Astrocyte of the spinal cord (primary cell): ENCODE measurements at regions not wholly inside any gene's neighbourhood (a gene's known extent, or its start where the extent isn't known, plus 50 kb on each side); places are given as distances from the start of the nearest gene placed in this dataset.
"Not testable (repeated sequence)": the region's sequence is repeated elsewhere in the genome, so short reads cannot be mapped to it uniquely, and the experiment has no call there.

Experiments used
- DNase-seq: peaks from one replicate; pipeline ENCODE4 v3.0.0; 2011; ENCODE audit warnings: low read depth, low spot score
- H3K4me3 ChIP-seq: 2 replicates; pipeline ENCODE4 v1.5.1; 2011; ENCODE audit warnings: low read depth, mild to moderate bottlenecking, low read length, moderate library complexity
- in situ Hi-C: cut with HindIII; loops from 2 replicates; pipeline ENCODE4 v1.10.0; 2017; ENCODE audit warnings: low sequenced_read_pairs
- TF ChIP-seq, protein P1 (sequence below): IDR thresholded peaks from 2 replicates; pipeline ENCODE4 v1.5.1; 2012; ENCODE audit warnings: low read depth, mild to moderate bottlenecking, low read length, inconsistent platforms

DNA sequence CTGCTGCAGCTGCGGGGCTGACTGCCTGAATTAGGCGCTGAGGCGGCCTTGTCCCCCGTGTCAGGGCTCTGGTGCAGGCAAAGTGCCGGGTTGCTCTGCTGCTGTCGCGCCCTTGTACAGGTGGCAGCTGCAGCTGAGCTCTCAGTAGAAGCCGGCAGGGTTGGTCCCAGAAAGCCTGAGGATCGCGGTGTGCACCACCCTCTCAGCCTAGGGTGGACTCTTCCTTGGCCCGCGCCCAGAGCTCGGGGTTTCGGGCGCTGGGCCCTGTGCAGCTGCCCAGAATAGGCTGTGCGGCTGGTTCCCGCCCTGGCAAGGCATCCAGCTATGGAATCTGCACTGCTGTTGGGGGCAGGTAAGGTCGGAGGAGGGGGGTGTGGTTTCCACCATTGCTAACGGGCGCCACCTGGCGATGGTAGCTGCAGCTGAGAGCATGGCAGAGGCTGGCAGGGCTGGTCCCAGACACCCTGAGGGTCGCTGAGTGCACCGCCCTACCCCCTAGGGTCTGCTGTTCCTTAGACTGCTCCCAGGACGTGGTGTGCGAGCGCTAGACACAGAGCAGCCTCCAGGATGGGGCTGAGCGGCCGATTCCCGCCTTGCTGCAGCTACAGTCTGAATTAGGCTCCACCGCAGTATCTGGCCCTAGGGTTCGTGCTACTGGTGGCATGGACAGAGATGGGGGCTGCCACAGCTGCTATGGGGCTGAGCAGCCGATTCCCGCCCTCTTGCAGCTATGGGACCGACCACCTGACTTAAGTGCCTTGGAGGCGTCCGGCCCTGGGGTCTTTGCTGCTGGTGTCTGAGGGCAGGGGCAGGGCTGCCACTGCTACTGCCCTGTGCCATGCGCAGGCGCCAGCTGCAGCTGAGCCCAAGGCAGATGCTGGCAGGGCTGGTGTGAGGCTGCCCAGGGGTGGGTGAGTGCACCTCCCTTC is 145.0 kb downstream of the CCDC74A start:
- DNase-seq, result not testable (repeated sequence)
- H3K4me3 ChIP-seq, result peak overlapping the region; percentile 26

GRCh38 chr2:131673400-131674173 is 145.9 kb downstream of the CCDC74A start:
- peak; percentile 57 for DNase-seq
- TF ChIP-seq, protein P1, sequence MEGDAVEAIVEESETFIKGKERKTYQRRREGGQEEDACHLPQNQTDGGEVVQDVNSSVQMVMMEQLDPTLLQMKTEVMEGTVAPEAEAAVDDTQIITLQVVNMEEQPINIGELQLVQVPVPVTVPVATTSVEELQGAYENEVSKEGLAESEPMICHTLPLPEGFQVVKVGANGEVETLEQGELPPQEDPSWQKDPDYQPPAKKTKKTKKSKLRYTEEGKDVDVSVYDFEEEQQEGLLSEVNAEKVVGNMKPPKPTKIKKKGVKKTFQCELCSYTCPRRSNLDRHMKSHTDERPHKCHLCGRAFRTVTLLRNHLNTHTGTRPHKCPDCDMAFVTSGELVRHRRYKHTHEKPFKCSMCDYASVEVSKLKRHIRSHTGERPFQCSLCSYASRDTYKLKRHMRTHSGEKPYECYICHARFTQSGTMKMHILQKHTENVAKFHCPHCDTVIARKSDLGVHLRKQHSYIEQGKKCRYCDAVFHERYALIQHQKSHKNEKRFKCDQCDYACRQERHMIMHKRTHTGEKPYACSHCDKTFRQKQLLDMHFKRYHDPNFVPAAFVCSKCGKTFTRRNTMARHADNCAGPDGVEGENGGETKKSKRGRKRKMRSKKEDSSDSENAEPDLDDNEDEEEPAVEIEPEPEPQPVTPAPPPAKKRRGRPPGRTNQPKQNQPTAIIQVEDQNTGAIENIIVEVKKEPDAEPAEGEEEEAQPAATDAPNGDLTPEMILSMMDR, result peak; percentile 84
- in situ Hi-C loops, result no loop called here
- H3K4me3 ChIP-seq, result peak overlapping the region; percentile 26

More for the DNA sequence above, 145.0 kb downstream of the CCDC74A start:
- in situ Hi-C loops, result not testable (repeated sequence)
- TF ChIP-seq, protein P1, result peak; percentile 63

- in situ Hi-C loops, result no loop called here
- DNase-seq, result no peak
- H3K4me3 ChIP-seq, result no peak overlapping the region
Observed at GRCh38 chr2:131674174-131674507, 146.5 kb downstream of the CCDC74A start.

DNA sequence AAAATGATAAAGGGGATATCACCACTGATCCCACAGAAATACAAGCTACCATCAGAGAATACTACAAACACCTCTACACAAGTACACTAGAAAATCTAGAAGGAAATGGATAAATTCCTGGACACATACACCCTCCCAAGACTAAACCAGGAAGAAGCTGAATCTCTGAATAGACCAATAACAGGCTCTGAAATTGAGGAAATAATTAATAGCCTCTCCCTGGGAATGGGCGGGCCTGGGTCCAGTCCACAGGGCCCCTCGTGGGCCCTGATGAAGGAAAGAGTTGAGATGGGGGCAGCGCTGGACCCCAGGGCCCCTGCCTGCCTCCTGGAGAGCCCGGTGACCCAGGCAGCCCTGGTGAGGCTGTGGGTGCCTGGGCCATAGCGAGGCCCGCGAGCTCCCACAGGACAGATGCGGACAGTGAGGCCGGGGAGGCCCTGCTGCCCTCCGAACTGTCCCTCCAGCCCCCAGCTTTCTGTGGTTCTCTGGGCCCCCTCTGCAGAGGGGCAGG is 154.0 kb downstream of the CCDC74A start:
- DNase-seq, in situ Hi-C loops: not testable (repeated sequence)
- H3K4me3 ChIP-seq, result peak overlapping the region; percentile 71

More at GRCh38 chr2:131674174-131674507, 146.5 kb downstream of the CCDC74A start:
- TF ChIP-seq, protein P1, result no peak

GRCh38 chr2:131682122-131682944 is 154.6 kb downstream of the CCDC74A start:
- peak; percentile 92 for DNase-seq
- in situ Hi-C loops, result no loop called here
- H3K4me3 ChIP-seq, result peak overlapping the region; percentile 71
- TF ChIP-seq, protein P1, result peak; percentile 48

GRCh38 chr2:131682945-131683330 is 155.2 kb downstream of the CCDC74A start:
- in situ Hi-C loops, result not testable (repeated sequence)
- peak overlapping the region; percentile 71 for H3K4me3 ChIP-seq
- DNase-seq, result peak; percentile 59

DNA sequence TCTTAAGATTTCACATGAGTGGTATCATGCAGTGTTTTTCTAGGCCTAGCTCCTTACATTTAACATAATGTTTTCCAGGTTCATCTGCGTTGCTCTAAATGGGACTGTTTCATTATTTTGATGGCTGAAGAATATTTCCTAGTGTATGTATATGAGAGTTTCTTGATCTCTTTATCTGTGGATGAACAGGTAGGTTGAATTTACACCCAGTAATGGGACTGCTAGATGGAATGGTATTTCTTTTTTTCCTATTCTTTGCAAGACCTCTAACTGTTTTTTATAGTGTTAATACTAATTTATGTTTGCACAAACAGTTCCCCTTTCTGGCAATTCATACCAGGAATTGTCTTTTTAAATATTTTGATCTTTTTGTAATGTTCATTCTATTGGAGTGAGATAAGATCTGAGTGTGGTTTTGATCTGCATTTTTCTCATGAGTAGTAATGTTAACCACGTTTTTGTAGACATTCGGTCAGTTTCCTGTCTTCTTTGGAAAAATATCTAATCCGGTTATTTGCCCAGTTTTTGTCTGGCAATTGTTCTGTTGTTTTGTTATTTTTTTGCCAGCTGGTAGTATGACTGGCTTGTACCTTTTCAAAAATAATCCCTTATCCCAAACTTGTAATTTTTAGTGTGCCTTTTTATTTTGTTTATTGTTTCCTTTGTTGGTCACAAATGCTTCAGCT is 157.1 kb downstream of the CCDC74A start:
- H3K4me3 ChIP-seq, result peak overlapping the region; percentile 71
- DNase-seq, result peak; percentile 81
- in situ Hi-C loops, result not testable (repeated sequence)

DNA sequence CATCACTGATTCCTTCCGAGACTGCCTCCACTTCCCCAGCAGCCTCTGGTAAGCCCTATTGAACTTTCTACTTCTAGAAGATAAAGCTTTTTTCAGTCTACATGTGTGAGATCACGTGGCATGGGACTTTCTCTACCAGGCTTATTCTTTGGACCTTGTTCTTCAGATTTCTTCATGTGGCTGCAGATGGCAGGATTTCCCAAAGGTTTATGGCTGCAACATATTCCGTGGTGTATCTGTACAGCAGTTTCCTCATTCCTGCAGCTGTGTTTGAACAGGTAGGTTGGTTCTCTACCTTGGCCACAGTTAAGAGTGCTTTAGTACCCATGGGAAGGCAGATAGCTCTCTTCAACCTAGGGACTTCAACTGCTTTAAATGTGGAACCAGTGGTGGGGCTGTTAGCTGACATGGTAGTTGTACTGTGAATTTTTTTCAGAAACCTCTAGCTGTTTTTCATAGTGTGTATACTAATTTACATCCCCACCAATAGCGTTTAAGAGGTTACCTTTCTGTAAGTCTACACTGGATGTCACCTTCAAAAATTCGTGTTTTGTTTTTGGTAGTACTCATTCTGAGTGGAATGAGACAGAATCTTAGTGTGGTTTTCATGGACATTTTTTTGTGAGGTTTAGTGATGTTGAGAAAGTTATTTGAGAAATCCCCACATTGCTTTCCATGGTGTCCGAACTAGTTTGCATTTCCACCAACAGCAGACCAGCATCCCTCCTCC is 158.6 kb downstream of the CCDC74A start:
- H3K4me3 ChIP-seq, in situ Hi-C loops: not testable (repeated sequence)
- peak; percentile 44 for DNase-seq

DNA sequence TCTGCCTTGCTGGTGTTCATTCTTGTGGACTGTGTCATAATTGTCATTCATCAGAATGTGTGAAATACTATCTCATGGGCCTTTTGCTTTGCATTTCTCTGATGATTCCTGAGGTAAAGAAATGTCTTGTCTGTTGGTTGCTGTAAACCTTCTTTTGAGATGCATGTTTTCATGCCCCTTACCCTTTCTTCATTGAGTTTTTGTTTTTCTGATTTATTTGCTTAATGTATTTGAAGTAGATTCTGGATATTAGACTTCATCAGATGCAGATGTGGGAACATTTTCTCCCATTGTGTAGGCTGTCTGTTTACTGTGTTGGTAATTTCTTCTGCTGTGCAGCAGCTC is 159.2 kb downstream of the CCDC74A start:
- H3K4me3 ChIP-seq, DNase-seq, in situ Hi-C loops: not testable (repeated sequence)

DNA sequence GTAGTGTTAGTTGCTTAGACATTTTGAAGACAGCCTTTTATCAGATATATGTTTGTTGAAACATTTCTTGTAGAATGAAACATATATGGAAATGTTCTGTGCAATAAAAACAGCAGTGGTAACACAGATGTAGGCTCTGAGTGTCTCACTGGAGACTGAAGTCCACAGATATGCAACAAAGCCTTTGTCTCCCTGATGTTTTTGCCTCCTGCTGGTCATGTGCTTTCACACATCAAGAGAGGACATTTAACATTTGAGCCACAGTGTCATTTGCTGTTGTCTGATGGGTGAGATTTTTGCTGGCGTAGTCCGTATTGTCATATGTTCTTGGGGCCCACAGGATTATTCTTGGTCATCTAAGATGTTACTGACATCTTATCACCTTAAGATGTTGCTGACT is 161.4 kb downstream of the CCDC74A start:
- in situ Hi-C loops, H3K4me3 ChIP-seq, DNase-seq: not testable (repeated sequence)
